ENCODE measurements at regions not wholly inside any gene's neighbourhood (a gene's known extent, or its start where the extent isn't known, plus 50 kb on each side); places are given as distances from the start of the nearest gene placed in this dataset.
"Not testable (repeated sequence)": the region's sequence is repeated elsewhere in the genome, so short reads cannot be mapped to it uniquely, and the experiment has no call there.

GRCh38 chr6:84865372-84865771 is 101.0 kb upstream of the TBX18 start:
- FAIRE-seq; DNase-seq (ENCODE audit: extremely low spot score, insufficient read length, low read depth): not testable (repeated sequence)

GRCh38 chr6:84862843-84863242 is 98.4 kb upstream of the TBX18 start:
- no peak for DNase-seq (ENCODE audit: extremely low spot score, insufficient read length, low read depth)
- no peak for FAIRE-seq

- FAIRE-seq, result no peak
- DNase-seq (ENCODE audit: extremely low spot score, insufficient read length, low read depth), result no peak
These were observed 96.5 kb upstream of the TBX18 start for GRCh38 chr6:84860920-84861319.

GRCh38 chr6:84860509-84860908 is 96.1 kb upstream of the TBX18 start:
- no peak for DNase-seq (ENCODE audit: extremely low spot score, insufficient read length, low read depth)
- no peak for FAIRE-seq

GRCh38 chr6:84854811-84855400 is 90.5 kb upstream of the TBX18 start:
- FAIRE-seq (no peak), DNase-seq (ENCODE audit: extremely low spot score, insufficient read length, low read depth) (no peak)

GRCh38 chr6:84853901-84854300 is 89.5 kb upstream of the TBX18 start:
- no peak for DNase-seq (ENCODE audit: extremely low spot score, insufficient read length, low read depth)
- no peak for FAIRE-seq

- FAIRE-seq, result no peak
- DNase-seq (ENCODE audit: extremely low spot score, insufficient read length, low read depth), result no peak
These were observed 84.6 kb upstream of the TBX18 start for GRCh38 chr6:84848960-84849359.

- DNase-seq (ENCODE audit: extremely low spot score, insufficient read length, low read depth) (no peak), FAIRE-seq (no peak)
These were observed 83.2 kb upstream of the TBX18 start for GRCh38 chr6:84847390-84848160.

GRCh38 chr6:84842525-84843166 is 78.2 kb upstream of the TBX18 start:
- DNase-seq (ENCODE audit: extremely low spot score, insufficient read length, low read depth) (no peak), FAIRE-seq (no peak)

GRCh38 chr6:84837068-84837866 is 72.9 kb upstream of the TBX18 start:
- not testable (repeated sequence) for FAIRE-seq; DNase-seq (ENCODE audit: extremely low spot score, insufficient read length, low read depth)

- DNase-seq (ENCODE audit: extremely low spot score, insufficient read length, low read depth), result no peak
- no peak for FAIRE-seq
These were observed 72.0 kb upstream of the TBX18 start for GRCh38 chr6:84836366-84836765.

GRCh38 chr6:84835340-84835739 is 70.9 kb upstream of the TBX18 start:
- no peak for DNase-seq (ENCODE audit: extremely low spot score, insufficient read length, low read depth)
- no peak for FAIRE-seq

- not testable (repeated sequence) for DNase-seq (ENCODE audit: extremely low spot score, insufficient read length, low read depth); FAIRE-seq
These were observed 67.5 kb upstream of the TBX18 start for GRCh38 chr6:84831924-84832323.

- FAIRE-seq, result no peak
- DNase-seq (ENCODE audit: extremely low spot score, insufficient read length, low read depth), result no peak
These were observed 61.1 kb upstream of the TBX18 start for GRCh38 chr6:84825461-84825860.

- not testable (repeated sequence) for FAIRE-seq; DNase-seq (ENCODE audit: extremely low spot score, insufficient read length, low read depth)
These were observed 56.9 kb upstream of the TBX18 start for GRCh38 chr6:84821314-84821713.

- FAIRE-seq (no peak), DNase-seq (ENCODE audit: extremely low spot score, insufficient read length, low read depth) (no peak)
These were observed 52.3 kb upstream of the TBX18 start for GRCh38 chr6:84816741-84817140.

GRCh38 chr6:84815896-84816735 is 51.7 kb upstream of the TBX18 start:
- no peak for DNase-seq (ENCODE audit: extremely low spot score, insufficient read length, low read depth)
- FAIRE-seq, result no peak

All from GM18507 (cell line).